OCI-LY1 (cell line): ENCODE measurements at regions not wholly inside any gene's neighbourhood (a gene's known extent, or its start where the extent isn't known, plus 50 kb on each side); places are given as distances from the start of the nearest gene placed in this dataset.

Source experiments
- H2AFZ ChIP-seq: fragments of 200-600 bp; sonication (generic), shearing (Covaris generic); 2 replicates; pipeline ENCODE4 v1.6.0; 2014; ENCODE audit warnings: antibody characterized with exemption, mild to moderate bottlenecking, low read length
- H3F3A ChIP-seq: fragments of 200-600 bp; sonication (generic), shearing (Covaris generic); 2 replicates; pipeline ENCODE4 v1.6.0; 2014; ENCODE audit warnings: mild to moderate bottlenecking, antibody characterized with exemption, low read length, moderate library complexity; ENCODE audit not compliant: insufficient read depth
- H3K27ac ChIP-seq: fragments of 200-600 bp; sonication (generic); 2 replicates; pipeline ENCODE4 v1.5.1; 2014; ENCODE audit warnings: low read length, mixed run types, mild to moderate bottlenecking, low read depth; ENCODE audit not compliant: poor library complexity, severe bottlenecking
- H3K27me3 ChIP-seq: fragments of 200-600 bp; sonication (generic); 2 replicates; pipeline ENCODE4 v1.6.0; 2014; ENCODE audit warnings: antibody characterized with exemption, mild to moderate bottlenecking, low read length, moderate library complexity; ENCODE audit not compliant: insufficient read depth
- H3K36me3 ChIP-seq: fragments of 200-600 bp; sonication (generic); 2 replicates; pipeline ENCODE4 v1.6.1; 2014; ENCODE audit warnings: mild to moderate bottlenecking, antibody characterized with exemption, low read length, moderate library complexity, mixed read lengths; ENCODE audit not compliant: insufficient read depth
- H3K4me1 ChIP-seq: fragments of 200-600 bp; sonication (generic); 2 replicates; pipeline ENCODE4 v1.5.1; 2014; ENCODE audit warnings: mild to moderate bottlenecking, low read length, moderate library complexity; ENCODE audit not compliant: insufficient read depth, severe bottlenecking
- H3K4me2 ChIP-seq: fragments of 200-600 bp; sonication (generic), shearing (Covaris generic); 2 replicates; pipeline ENCODE4 v1.6.1; 2014; ENCODE audit warnings: low read length
- H3K4me3 ChIP-seq: fragments of 200-600 bp; sonication (generic); 2 replicates; pipeline ENCODE4 v1.5.1; 2014; ENCODE audit warnings: low read length, low read depth, mild to moderate bottlenecking, mixed read lengths; ENCODE audit not compliant: poor library complexity, severe bottlenecking
- H3K79me2 ChIP-seq: fragments of 200-600 bp; shearing (Covaris generic); 2 replicates; pipeline ENCODE4 v1.6.1; 2016; ENCODE audit warnings: mixed run types, low read length, mixed read lengths; ENCODE audit not compliant: insufficient read depth
- H3K9ac ChIP-seq: fragments of 200-600 bp; sonication (generic), shearing (Covaris generic); 2 replicates; pipeline ENCODE4 v1.6.1; 2014; ENCODE audit warnings: mild to moderate bottlenecking, low read length, mixed read lengths
- H3K9me2 ChIP-seq: fragments of 200-600 bp; sonication (generic), shearing (Covaris generic); 2 replicates; pipeline ENCODE4 v1.6.1; 2014; ENCODE audit warnings: low read depth, mild to moderate bottlenecking, low read length, mixed read lengths
- H3K9me3 ChIP-seq: fragments of 200-600 bp; shearing (Covaris generic); 2 replicates; pipeline ENCODE4 v1.6.1; 2014; ENCODE audit warnings: low read length, mixed read lengths
- H4K20me1 ChIP-seq: fragments of 200-600 bp; sonication (generic), shearing (Covaris generic); 2 replicates; pipeline ENCODE4 v1.6.0; 2016; ENCODE audit warnings: mild to moderate bottlenecking, low read length; ENCODE audit not compliant: insufficient read depth
- CTCF ChIP-seq: fragments of 200-600 bp; sonication (generic), shearing (Covaris generic); IDR thresholded peaks from 2 replicates; pipeline ENCODE4 v1.5.1; 2017; ENCODE audit warnings: mild to moderate bottlenecking, antibody characterized with exemption, low read length, moderate library complexity, mixed read lengths
- EZH2 ChIP-seq: fragments of 200-600 bp; sonication (generic), shearing (Covaris generic); IDR thresholded peaks from 2 replicates; pipeline ENCODE4 v1.8.0; 2017; ENCODE audit warnings: borderline replicate concordance, mixed run types, mild to moderate bottlenecking, antibody characterized with exemption, low read length, moderate library complexity, mixed read lengths

GRCh38 chr18:77944533-77944932, 694.9 kb downstream of the GALR1 start:
- Histone ChIP-seq H3K9me3 (no peaks in the 10 kb centered on the region), H3K4me2 (no peak overlapping the region), H3K27me3 (0 out of 2 replicates have a peak, but pooled peaks cover 4% of the 10 kb centered on the region), H3K36me3 (no peaks in the 10 kb centered on the region), H3K4me3 (no peak overlapping the region), H3K9me2 (no peaks in the 10 kb centered on the region), H3K9ac (no peak overlapping the region), H2AFZ (no peak overlapping the region), H4K20me1 (no peaks in the 10 kb centered on the region), H3F3A (no peaks in the 10 kb centered on the region), H3K79me2 (no peaks in the 10 kb centered on the region), H3K27ac (no peak overlapping the region), H3K4me1 (no peaks in the 10 kb centered on the region)
- TF ChIP-seq EZH2, result no peak
- no peak for TF ChIP-seq CTCF

- Histone ChIP-seq H3K36me3 (no peaks in the 10 kb centered on the region), H3K4me3 (no peak overlapping the region), H4K20me1 (no peaks in the 10 kb centered on the region), H3K27ac (no peak overlapping the region), H3F3A (no peaks in the 10 kb centered on the region), H3K79me2 (no peaks in the 10 kb centered on the region), H3K9me3 (no peaks in the 10 kb centered on the region), H3K4me1 (no peaks in the 10 kb centered on the region), H3K9me2 (no peaks in the 10 kb centered on the region), H3K27me3 (no peaks in the 10 kb centered on the region), H2AFZ (no peak overlapping the region), H3K4me2 (no peak overlapping the region), H3K9ac (no peak overlapping the region)
- TF ChIP-seq CTCF (no peak), EZH2 (no peak)
These were observed 698.9 kb downstream of the GALR1 start for GRCh38 chr18:77948567-77948966.

- H3K27me3 ChIP-seq, result no peaks in the 10 kb centered on the region
- H3K4me1 ChIP-seq, result no peaks in the 10 kb centered on the region
- no peaks in the 10 kb centered on the region for H4K20me1 ChIP-seq
- TF ChIP-seq CTCF, result no peak
- TF ChIP-seq EZH2, result no peak
- no peaks in the 10 kb centered on the region for H3K9me2 ChIP-seq
- H3K79me2 ChIP-seq, result no peaks in the 10 kb centered on the region
- H3F3A ChIP-seq, result no peaks in the 10 kb centered on the region
- H3K9me3 ChIP-seq, result no peaks in the 10 kb centered on the region
- H3K36me3 ChIP-seq, result no peaks in the 10 kb centered on the region
- no peak overlapping the region for H3K4me3 ChIP-seq
- no peak overlapping the region for H2AFZ ChIP-seq
- H3K9ac ChIP-seq, result no peak overlapping the region
- H3K27ac ChIP-seq, result no peak overlapping the region
- no peak overlapping the region for H3K4me2 ChIP-seq
These were observed 699.8 kb downstream of the GALR1 start for GRCh38 chr18:77949355-77949973.
